CD14-positive monocyte (primary cell): ENCODE measurements at regions not wholly inside any gene's neighbourhood (a gene's known extent, or its start where the extent isn't known, plus 50 kb on each side); places are given as distances from the start of the nearest gene placed in this dataset.
A peak's percentile ranks its signal among the peaks of the same experiment; 100 is the strongest.
"Not testable (repeated sequence)": the region's sequence is repeated elsewhere in the genome, so short reads cannot be mapped to it uniquely, and the experiment has no call there.

Experiments used
- DNase-seq, 3 donors: peaks; one replicate each; pipeline ENCODE4 v3.0.0-alpha.2; 2011 to 2022
- H2AFZ ChIP-seq: 2 replicates; pipeline ENCODE4 v1.6.0; 2012; ENCODE audit warnings: mild to moderate bottlenecking, low read depth, low read length, inconsistent platforms; ENCODE audit not compliant: insufficient read depth, poor library complexity, severe bottlenecking
- H3K27ac ChIP-seq, 2 donors: 1 replicate in 1 of 2; 2 replicates in 1 of 2; pipeline ENCODE4 v1.5.1; 2012 to 2013; ENCODE audit warnings: low read length in 2 of 2, control low read depth in 1 of 2, inconsistent platforms in 1 of 2, low read depth in 1 of 2, mild to moderate bottlenecking in 1 of 2
- H3K27me3 ChIP-seq, 2 donors: one replicate each; pipeline versions ENCODE4 v1.6.0 to v1.6.1; 2011 to 2013; ENCODE audit warnings: low read length in 2 of 2; ENCODE audit not compliant: control insufficient read depth in 2 of 2, insufficient read depth in 2 of 2
- H3K36me3 ChIP-seq, 2 donors: replicated peaks in 1 of 2; 1 replicate in 1 of 2; 2 replicates in 1 of 2; pipeline versions ENCODE4 v1.5.1 to v1.6.1; 2012 to 2013; ENCODE audit warnings: low read length in 2 of 2, control low read depth in 1 of 2, inconsistent platforms in 1 of 2, mild to moderate bottlenecking in 1 of 2; ENCODE audit not compliant: insufficient read depth in 2 of 2, control insufficient read depth in 1 of 2
- H3K4me1 ChIP-seq, 2 donors: 1 replicate in 1 of 2; 2 replicates in 1 of 2; pipeline versions ENCODE4 v1.5.1 to v1.6.1; 2012 to 2013; ENCODE audit warnings: low read length in 2 of 2, control low read depth in 1 of 2, inconsistent platforms in 1 of 2, mild to moderate bottlenecking in 1 of 2, moderate library complexity in 1 of 2; ENCODE audit not compliant: insufficient read depth in 2 of 2, control insufficient read depth in 1 of 2
- H3K4me2 ChIP-seq: replicated peaks from 2 replicates; pipeline ENCODE3; 2012; ENCODE audit warnings: low read length, moderate library complexity, mild to moderate bottlenecking; ENCODE audit not compliant: poor library complexity, severe bottlenecking; ENCODE audit errors: extremely low read depth
- H3K4me3 ChIP-seq, 3 experiments: fragments of 200-600 bp in 1 of 3; sonication (generic) in 1 of 3; replicated peaks in 1 of 3; 1 replicate in 2 of 3; 2 replicates in 1 of 3; pipeline ENCODE4 v1.5.1; 2011 to 2013; ENCODE audit warnings: low read length in 3 of 3, mild to moderate bottlenecking in 3 of 3, control low read depth in 2 of 3, low read depth in 2 of 3, inconsistent platforms in 1 of 3, moderate library complexity in 1 of 3
- H3K79me2 ChIP-seq: 2 replicates; pipeline ENCODE4 v1.6.0; 2012; ENCODE audit warnings: mild to moderate bottlenecking, control low read depth, inconsistent platforms, low read length, moderate library complexity; ENCODE audit not compliant: insufficient read depth
- H3K9ac ChIP-seq: 2 replicates; pipeline ENCODE4 v1.6.0; 2017; ENCODE audit warnings: low read length, mild to moderate bottlenecking; ENCODE audit not compliant: insufficient read depth, poor library complexity, severe bottlenecking
- H3K9me3 ChIP-seq, 2 donors: replicated peaks in 1 of 2; 1 replicate in 1 of 2; 2 replicates in 1 of 2; pipeline versions ENCODE4 v1.5.1 to v1.6.1; 2012 to 2013; ENCODE audit warnings: low read length in 2 of 2, control low read depth in 1 of 2; ENCODE audit not compliant: control insufficient read depth in 1 of 2, insufficient read depth in 1 of 2
- H4K20me1 ChIP-seq: 2 replicates; pipeline ENCODE4 v1.6.0; 2012; ENCODE audit warnings: mild to moderate bottlenecking, low read length, control low read depth, moderate library complexity; ENCODE audit not compliant: insufficient read depth
- H3K27ac Mint-ChIP-seq, 7 donors: one replicate each; pipeline ENCODE4 v1.8.0; 2020; ENCODE audit warnings: mild to moderate bottlenecking in 7 of 7, mixed read lengths in 7 of 7, moderate library complexity in 6 of 7, inconsistent platforms in 2 of 7
- H3K27me3 Mint-ChIP-seq, 3 donors: one replicate each; pipeline ENCODE4 v1.8.0; 2021 to 2022; ENCODE audit warnings: low read depth in 3 of 3, mild to moderate bottlenecking in 3 of 3, mixed read lengths in 3 of 3, moderate library complexity in 3 of 3, inconsistent platforms in 1 of 3
- H3K36me3 Mint-ChIP-seq, 2 donors: one replicate each; pipeline ENCODE4 v1.8.0; 2020; ENCODE audit warnings: mixed read lengths in 2 of 2, inconsistent platforms in 1 of 2, mild to moderate bottlenecking in 1 of 2
- H3K4me1 Mint-ChIP-seq: one replicate; pipeline ENCODE4 v1.8.0; 2020; ENCODE audit warnings: mild to moderate bottlenecking, mixed read lengths
- H3K4me3 Mint-ChIP-seq, 2 donors: one replicate each; pipeline ENCODE4 v1.8.0; 2020; ENCODE audit warnings: mild to moderate bottlenecking in 2 of 2, mixed read lengths in 2 of 2, moderate library complexity in 1 of 2
- H3K9me3 Mint-ChIP-seq, 7 donors: one replicate each; pipeline ENCODE4 v1.8.0; 2020 to 2022; ENCODE audit warnings: mixed read lengths in 7 of 7, mild to moderate bottlenecking in 6 of 7, moderate library complexity in 6 of 7, inconsistent platforms in 2 of 7
- CTCF ChIP-seq: fragments of 200-600 bp; IDR thresholded peaks from one replicate; pipeline ENCODE4 v1.8.0; 2022; ENCODE audit warnings: antibody characterized with exemption, mild to moderate bottlenecking
- WGBS: methylation state at CpG from one replicate; pipeline ENCODE4 v1.1.5; 2013; ENCODE audit warnings: missing lambda C conversion rate; ENCODE audit not compliant: insufficient coverage; 5-methylcytosine and 5-hydroxymethylcytosine counted together
- intact Hi-C, 2 donors: fragments of 100-400 bp; cut with micrococcal nuclease; formaldehyde crosslinking; loops; one replicate each; pipeline versions ENCODE4 v1.15.0 to v1.15.1; 2023

GRCh38 chr4:146049802-146050201, 111.2 kb upstream of the ZNF827 start:
- Histone ChIP-seq H3K4me3 (peak overlapping the region in 1 of 3 experiments; percentile 8), H3K4me1 (peaks cover 13 to 14% of the 10 kb centered on the region in 2 donors), H3K9me3 (peaks cover 0 to 12% of the 10 kb centered on the region in 2 donors), H3K79me2 (no peaks in the 10 kb centered on the region), H3K9ac (no peak overlapping the region), H3K27ac (peak overlapping the region; percentile 23 to 32), H4K20me1 (no peaks in the 10 kb centered on the region), H3K4me2 (peak overlapping the region; percentile 8), H3K27me3 (no peaks in the 10 kb centered on the region), H2AFZ (no peak overlapping the region), H3K36me3 (no peaks in the 10 kb centered on the region)
- Mint-ChIP-seq H3K36me3 (no peaks in the 10 kb centered on the region), H3K27me3 (peaks cover 0 to 10% (median 0%) of the 10 kb centered on the region in 3 donors), H3K4me3 (no peak overlapping the region), H3K4me1 (peaks cover 9% of the 10 kb centered on the region), H3K9me3 (peaks cover 6 to 25% (median 12%) of the 10 kb centered on the region in 7 donors), H3K27ac (peak overlapping the region in 2 of 7 donors; percentile 47 to 64)
- no CpG with 5 or more reads among the region's 4 CpGs for WGBS
- intact Hi-C loops, result no loop called here
- TF ChIP-seq CTCF, result no peak
- peak in 1 of 3 donors; percentile 10 for DNase-seq

GRCh38 chr4:146047768-146048167, 109.1 kb upstream of the ZNF827 start:
- Histone ChIP-seq H3K4me1 (peaks cover 13 to 14% of the 10 kb centered on the region in 2 donors), H3K9me3 (peaks cover 0 to 12% of the 10 kb centered on the region in 2 donors)
- H3K4me3 Mint-ChIP-seq, intact Hi-C loops, H3K4me1 Mint-ChIP-seq, H2AFZ ChIP-seq, H3K27me3 ChIP-seq, H3K79me2 ChIP-seq, H3K9ac ChIP-seq, H3K36me3 ChIP-seq, H3K4me2 ChIP-seq, H4K20me1 ChIP-seq, H3K27ac Mint-ChIP-seq, H3K36me3 Mint-ChIP-seq, H3K4me3 ChIP-seq, DNase-seq, H3K27ac ChIP-seq: not testable (repeated sequence)
- Mint-ChIP-seq H3K9me3 (peaks cover 10 to 29% (median 16%) of the 10 kb centered on the region in 7 donors), H3K27me3 (peaks cover 0 to 11% (median 0%) of the 10 kb centered on the region in 3 donors)
- WGBS, result 83% methylated on average over 8 of the region's 8 CpGs
